Right lobe of liver (tissue), 4 donors: ENCODE measurements at regions not wholly inside any gene's neighbourhood (a gene's known extent, or its start where the extent isn't known, plus 50 kb on each side); places are given as distances from the start of the nearest gene placed in this dataset.

Source experiments
- POLR2A ChIP-seq: fragments of 450-650 bp; IDR thresholded peaks from one replicate; pipeline ENCODE4 v1.6.1; 2017; ENCODE audit warnings: antibody characterized with exemption, mild to moderate bottlenecking
- TF ChIP-seq, protein P1 (sequence below), 4 donors: fragments of 200-600 bp in 3 of 4; fragments of 450-650 bp in 1 of 4; IDR thresholded peaks; one replicate each; pipeline versions ENCODE4 v1.5.1 to v1.8.0; 2016 to 2022; ENCODE audit warnings: antibody characterized with exemption in 4 of 4, mild to moderate bottlenecking in 2 of 4
- donor health status: DM: no; HTN: no; CAD: no.
- donor health status: DM: no; HTN: no; CAD: no.
- donor health status: DM: no; HTN: yes; CAD: no.

DNA sequence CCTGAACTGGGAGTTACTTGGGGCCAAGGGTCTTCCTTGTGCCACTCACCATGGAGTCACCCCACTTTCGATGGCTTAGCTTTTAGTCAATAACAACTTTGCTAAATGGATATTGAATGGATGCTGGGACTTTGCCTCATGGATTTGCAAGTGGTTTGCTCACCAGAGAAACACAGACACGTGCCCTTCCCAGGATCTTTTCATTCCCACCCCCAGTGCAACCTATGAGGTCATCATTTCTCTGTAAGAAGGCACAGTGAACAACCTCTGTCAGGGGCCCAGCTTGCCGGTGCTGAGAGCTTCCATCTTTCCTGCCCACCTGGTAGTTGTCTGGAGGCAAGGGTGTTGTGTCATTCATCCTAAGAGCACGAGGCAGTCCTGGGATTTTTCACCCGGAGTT is 256.8 kb upstream of the PMEPA1 start:
- TF ChIP-seq, protein P1, sequence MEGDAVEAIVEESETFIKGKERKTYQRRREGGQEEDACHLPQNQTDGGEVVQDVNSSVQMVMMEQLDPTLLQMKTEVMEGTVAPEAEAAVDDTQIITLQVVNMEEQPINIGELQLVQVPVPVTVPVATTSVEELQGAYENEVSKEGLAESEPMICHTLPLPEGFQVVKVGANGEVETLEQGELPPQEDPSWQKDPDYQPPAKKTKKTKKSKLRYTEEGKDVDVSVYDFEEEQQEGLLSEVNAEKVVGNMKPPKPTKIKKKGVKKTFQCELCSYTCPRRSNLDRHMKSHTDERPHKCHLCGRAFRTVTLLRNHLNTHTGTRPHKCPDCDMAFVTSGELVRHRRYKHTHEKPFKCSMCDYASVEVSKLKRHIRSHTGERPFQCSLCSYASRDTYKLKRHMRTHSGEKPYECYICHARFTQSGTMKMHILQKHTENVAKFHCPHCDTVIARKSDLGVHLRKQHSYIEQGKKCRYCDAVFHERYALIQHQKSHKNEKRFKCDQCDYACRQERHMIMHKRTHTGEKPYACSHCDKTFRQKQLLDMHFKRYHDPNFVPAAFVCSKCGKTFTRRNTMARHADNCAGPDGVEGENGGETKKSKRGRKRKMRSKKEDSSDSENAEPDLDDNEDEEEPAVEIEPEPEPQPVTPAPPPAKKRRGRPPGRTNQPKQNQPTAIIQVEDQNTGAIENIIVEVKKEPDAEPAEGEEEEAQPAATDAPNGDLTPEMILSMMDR (IDR thresholded peaks at IDR 0.05), result no peak
- TF ChIP-seq POLR2A, result no peak
